ENCODE measurements at regions not wholly inside any gene's neighbourhood (a gene's known extent, or its start where the extent isn't known, plus 50 kb on each side); places are given as distances from the start of the nearest gene placed in this dataset.

GRCh38 chr9:129393064-129393463 lies 215.0 kb upstream of the IER5L start (continued):
- no peak for TF ChIP-seq TCF12 (IDR thresholded peaks at IDR 0.05; ENCODE audit: low read depth, low read length)
- TF ChIP-seq FOSL1 (IDR thresholded peaks at IDR 0.05; ENCODE audit: insufficient read depth, low read depth, low read length): no peak
- TF ChIP-seq E2F6 (IDR thresholded peaks at IDR 0.05): no peak
- no peak for TF ChIP-seq POU5F1 (IDR thresholded peaks at IDR 0.05; ENCODE audit: low read depth, low read length)
